ENCODE measurements at regions not wholly inside any gene's neighbourhood (a gene's known extent, or its start where the extent isn't known, plus 50 kb on each side); places are given as distances from the start of the nearest gene placed in this dataset.

DNA sequence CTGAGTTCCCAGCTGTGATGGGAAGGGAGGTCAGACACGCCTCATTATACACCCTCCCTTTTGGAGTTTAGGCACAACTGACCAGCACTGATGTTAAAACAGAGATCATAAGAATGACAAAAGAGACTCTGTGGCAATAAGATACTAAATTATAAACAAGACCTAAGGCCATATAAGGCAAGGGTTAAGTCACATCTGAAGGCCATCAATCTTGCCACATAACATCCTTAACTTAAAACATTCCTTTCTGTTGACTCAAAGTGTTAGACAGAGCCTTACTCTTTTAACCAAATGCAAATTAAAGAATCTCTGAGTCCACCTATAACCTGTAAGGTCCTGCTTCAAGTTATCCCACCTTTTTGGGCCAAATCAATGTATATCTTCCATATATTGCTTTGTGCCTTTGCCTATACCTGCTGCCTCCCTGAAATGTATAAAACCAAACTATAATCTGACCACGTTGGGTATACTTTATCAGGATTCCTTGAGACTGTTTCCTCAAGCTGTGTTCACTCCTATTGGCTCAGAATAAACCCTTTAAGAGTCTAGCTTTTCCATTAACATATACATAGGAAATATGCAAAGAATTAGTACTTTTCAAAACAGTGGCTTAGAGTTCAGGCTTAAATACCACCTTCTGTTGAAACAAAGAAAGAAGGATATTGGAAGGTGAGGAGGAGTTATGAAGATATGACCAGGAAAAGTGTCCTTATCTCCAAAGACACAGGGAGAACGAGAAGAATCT is 214.4 kb upstream of the PPP1R2C start:
- peak in 1 of 2 experiments; percentile 0 for DNase-seq
- H3K9me3 ChIP-seq, result no peaks in the 10 kb centered on the region; the same call in 1 of the 2 replicates
- Mint-ChIP-seq H3K27me3 (ENCODE audit: insufficient read depth, unreplicated experiment) (no peaks in the 10 kb centered on the region), H3K4me1 (ENCODE audit: low read depth, unreplicated experiment) (peaks cover 18% of the 10 kb centered on the region), H3K36me3 (ENCODE audit: insufficient read depth, unreplicated experiment) (peaks cover 5% of the 10 kb centered on the region), H3K4me3 (ENCODE audit: unreplicated experiment) (peak overlapping the region; percentile 37), H3K9me3 (ENCODE audit: unreplicated experiment) (peaks cover 10% of the 10 kb centered on the region), H3K27ac (ENCODE audit: unreplicated experiment) (peak overlapping the region; percentile 73)
- no TSS peak for BruUV-seq (replicated peaks)
- intact Hi-C loops (cut with micrococcal nuclease; ENCODE audit: unreplicated experiment), result no loop called here
- POLR2A ChIA-PET, result no interaction called here
- H3K27me3 ChIP-seq (replicated peaks; ENCODE audit: control insufficient read depth, insufficient read depth, low read length), result no peaks in the 10 kb centered on the region
- TF ChIP-seq, protein P1, sequence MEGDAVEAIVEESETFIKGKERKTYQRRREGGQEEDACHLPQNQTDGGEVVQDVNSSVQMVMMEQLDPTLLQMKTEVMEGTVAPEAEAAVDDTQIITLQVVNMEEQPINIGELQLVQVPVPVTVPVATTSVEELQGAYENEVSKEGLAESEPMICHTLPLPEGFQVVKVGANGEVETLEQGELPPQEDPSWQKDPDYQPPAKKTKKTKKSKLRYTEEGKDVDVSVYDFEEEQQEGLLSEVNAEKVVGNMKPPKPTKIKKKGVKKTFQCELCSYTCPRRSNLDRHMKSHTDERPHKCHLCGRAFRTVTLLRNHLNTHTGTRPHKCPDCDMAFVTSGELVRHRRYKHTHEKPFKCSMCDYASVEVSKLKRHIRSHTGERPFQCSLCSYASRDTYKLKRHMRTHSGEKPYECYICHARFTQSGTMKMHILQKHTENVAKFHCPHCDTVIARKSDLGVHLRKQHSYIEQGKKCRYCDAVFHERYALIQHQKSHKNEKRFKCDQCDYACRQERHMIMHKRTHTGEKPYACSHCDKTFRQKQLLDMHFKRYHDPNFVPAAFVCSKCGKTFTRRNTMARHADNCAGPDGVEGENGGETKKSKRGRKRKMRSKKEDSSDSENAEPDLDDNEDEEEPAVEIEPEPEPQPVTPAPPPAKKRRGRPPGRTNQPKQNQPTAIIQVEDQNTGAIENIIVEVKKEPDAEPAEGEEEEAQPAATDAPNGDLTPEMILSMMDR (IDR thresholded peaks at IDR 0.05; ENCODE audit: insufficient read depth in 1 of 2, low read depth in 1 of 2, low read length in 1 of 2, severe bottlenecking in 1 of 2, unreplicated experiment in 1 of 2), result no peak
- no peaks in the 10 kb centered on the region for H3K36me3 ChIP-seq (ENCODE audit: control insufficient read depth, insufficient read depth, low read length)
- peaks cover 30% of the 10 kb centered on the region for H3K4me1 ChIP-seq
- CTCF ChIA-PET, result no interaction called here
- H3K4me3 ChIP-seq (ENCODE audit: low read depth, low read length), result no peak overlapping the region

GRCh38 chrX:42996861-42997260 is 218.9 kb upstream of the PPP1R2C start:
- CTCF ChIA-PET, result no interaction called here
- TF ChIP-seq, protein P1 (IDR thresholded peaks at IDR 0.05; ENCODE audit: insufficient read depth in 1 of 2, low read depth in 1 of 2, low read length in 1 of 2, severe bottlenecking in 1 of 2, unreplicated experiment in 1 of 2), result no peak
- H3K36me3 ChIP-seq (ENCODE audit: control insufficient read depth, insufficient read depth, low read length), result no peaks in the 10 kb centered on the region

GRCh38 chrX:43000121-43000520 is 222.2 kb upstream of the PPP1R2C start:
- Histone ChIP-seq H3K9me3 (no peaks in the 10 kb centered on the region), H3K4me3 (ENCODE audit: low read depth, low read length) (no peak overlapping the region), H3K36me3 (ENCODE audit: control insufficient read depth, insufficient read depth, low read length) (no peaks in the 10 kb centered on the region), H3K4me1 (no peaks in the 10 kb centered on the region), H3K27me3 (replicated peaks; ENCODE audit: control insufficient read depth, insufficient read depth, low read length) (no peaks in the 10 kb centered on the region)
- ChIA-PET POLR2A (no interaction called here), CTCF (no interaction called here)
- H3K27me3 Mint-ChIP-seq (ENCODE audit: insufficient read depth, unreplicated experiment), result no peaks in the 10 kb centered on the region
- H3K27ac Mint-ChIP-seq (ENCODE audit: unreplicated experiment), result no peak overlapping the region
- no peaks in the 10 kb centered on the region for H3K36me3 Mint-ChIP-seq (ENCODE audit: insufficient read depth, unreplicated experiment)
- TF ChIP-seq, protein P1 (IDR thresholded peaks at IDR 0.05; ENCODE audit: insufficient read depth in 1 of 2, low read depth in 1 of 2, low read length in 1 of 2, severe bottlenecking in 1 of 2, unreplicated experiment in 1 of 2), result no peak
- BruUV-seq (replicated peaks), result no TSS peak
- peaks cover 6% of the 10 kb centered on the region for H3K4me1 Mint-ChIP-seq (ENCODE audit: low read depth, unreplicated experiment)
- DNase-seq, result no peak
- H3K9me3 Mint-ChIP-seq (ENCODE audit: unreplicated experiment), result peaks cover 10% of the 10 kb centered on the region
- intact Hi-C loops (cut with micrococcal nuclease; ENCODE audit: unreplicated experiment), result no loop called here
- H3K4me3 Mint-ChIP-seq (ENCODE audit: unreplicated experiment), result no peak overlapping the region

More at GRCh38 chrX:42996861-42997260, 218.9 kb upstream of the PPP1R2C start:
- Mint-ChIP-seq H3K27ac (ENCODE audit: unreplicated experiment) (no peak overlapping the region), H3K9me3 (ENCODE audit: unreplicated experiment) (peaks cover 10% of the 10 kb centered on the region), H3K36me3 (ENCODE audit: insufficient read depth, unreplicated experiment) (no peaks in the 10 kb centered on the region), H3K27me3 (ENCODE audit: insufficient read depth, unreplicated experiment) (no peaks in the 10 kb centered on the region), H3K4me3 (ENCODE audit: unreplicated experiment) (no peak overlapping the region), H3K4me1 (ENCODE audit: low read depth, unreplicated experiment) (peaks cover 18% of the 10 kb centered on the region)
- no peaks in the 10 kb centered on the region for H3K9me3 ChIP-seq
- BruUV-seq (replicated peaks), result no TSS peak
- peaks cover 14% of the 10 kb centered on the region for H3K4me1 ChIP-seq
- no peak for DNase-seq
- no peaks in the 10 kb centered on the region for H3K27me3 ChIP-seq (replicated peaks; ENCODE audit: control insufficient read depth, insufficient read depth, low read length)
- H3K4me3 ChIP-seq (ENCODE audit: low read depth, low read length), result no peak overlapping the region
- POLR2A ChIA-PET, result no interaction called here
- intact Hi-C loops (cut with micrococcal nuclease; ENCODE audit: unreplicated experiment), result no loop called here

Measured in Caco-2 (cell line).